ENCODE measurements at regions not wholly inside any gene's neighbourhood (a gene's known extent, or its start where the extent isn't known, plus 50 kb on each side); places are given as distances from the start of the nearest gene placed in this dataset.

- Histone ChIP-seq H3K9me3 (ENCODE audit: severe bottlenecking) (peaks cover 3% of the 10 kb centered on the region), H3K4me3 (ENCODE audit: low read depth, low read length) (no peak overlapping the region), H3K27ac (no peak overlapping the region), H3K27me3 (ENCODE audit: insufficient read depth, low read depth, severe bottlenecking) (no peaks in the 10 kb centered on the region), H3K36me3 (no peaks in the 10 kb centered on the region)
- TF ChIP-seq CTCF (IDR thresholded peaks at IDR 0.05; ENCODE audit: low read depth, low read length) = no peak
- DNase-seq = no peak
Measured at GRCh38 chr17:73840829-73841228, 196.6 kb upstream of the SDK2 start.

GRCh38 chr17:73841431-73842060, 197.3 kb upstream of the SDK2 start:
- Histone ChIP-seq H3K27me3 (ENCODE audit: insufficient read depth, low read depth, severe bottlenecking) (no peaks in the 10 kb centered on the region), H3K36me3 (no peaks in the 10 kb centered on the region), H3K4me3 (ENCODE audit: low read depth, low read length) (no peak overlapping the region), H3K9me3 (ENCODE audit: severe bottlenecking) (peaks cover 4% of the 10 kb centered on the region), H3K27ac (no peak overlapping the region)
- TF ChIP-seq CTCF (IDR thresholded peaks at IDR 0.05; ENCODE audit: low read depth, low read length) = peak; percentile 97
- peak; percentile 75 for DNase-seq

GRCh38 chr17:73847952-73848351, 203.7 kb upstream of the SDK2 start:
- TF ChIP-seq CTCF (IDR thresholded peaks at IDR 0.05; ENCODE audit: low read depth, low read length) = no peak
- no peak overlapping the region for H3K4me3 ChIP-seq (ENCODE audit: low read depth, low read length)
- no peak for DNase-seq
- H3K36me3 ChIP-seq = no peaks in the 10 kb centered on the region
- H3K27ac ChIP-seq = no peak overlapping the region; the same call in 1 of the 2 replicates
- peaks cover 11% of the 10 kb centered on the region for H3K9me3 ChIP-seq (ENCODE audit: severe bottlenecking)
- no peaks in the 10 kb centered on the region for H3K27me3 ChIP-seq (ENCODE audit: insufficient read depth, low read depth, severe bottlenecking)

- H3K4me3 ChIP-seq (ENCODE audit: low read depth, low read length) = no peak overlapping the region
- H3K27me3 ChIP-seq (ENCODE audit: insufficient read depth, low read depth, severe bottlenecking) = no peaks in the 10 kb centered on the region
- H3K27ac ChIP-seq = no peak overlapping the region
- no peak for TF ChIP-seq CTCF (IDR thresholded peaks at IDR 0.05; ENCODE audit: low read depth, low read length)
- no peak for DNase-seq
- H3K9me3 ChIP-seq (ENCODE audit: severe bottlenecking) = peaks cover 26% of the 10 kb centered on the region
- no peaks in the 10 kb centered on the region for H3K36me3 ChIP-seq
Measured at GRCh38 chr17:73850426-73850825, 206.2 kb upstream of the SDK2 start.

- no peak for DNase-seq
- H3K9me3 ChIP-seq (ENCODE audit: severe bottlenecking) = peaks cover 27% of the 10 kb centered on the region
- no peak overlapping the region for H3K27ac ChIP-seq
- H3K36me3 ChIP-seq = no peaks in the 10 kb centered on the region
- H3K4me3 ChIP-seq (ENCODE audit: low read depth, low read length) = no peak overlapping the region
- TF ChIP-seq CTCF (IDR thresholded peaks at IDR 0.05; ENCODE audit: low read depth, low read length) = no peak
- no peaks in the 10 kb centered on the region for H3K27me3 ChIP-seq (ENCODE audit: insufficient read depth, low read depth, severe bottlenecking)
Measured at GRCh38 chr17:73851091-73851490, 206.8 kb upstream of the SDK2 start.

GRCh38 chr17:73851921-73852320, 207.7 kb upstream of the SDK2 start:
- no peak overlapping the region for H3K4me3 ChIP-seq (ENCODE audit: low read depth, low read length)
- no peak for DNase-seq
- no peaks in the 10 kb centered on the region for H3K36me3 ChIP-seq
- H3K27me3 ChIP-seq (ENCODE audit: insufficient read depth, low read depth, severe bottlenecking) = no peaks in the 10 kb centered on the region
- no peak for TF ChIP-seq CTCF (IDR thresholded peaks at IDR 0.05; ENCODE audit: low read depth, low read length)
- no peak overlapping the region for H3K27ac ChIP-seq
- H3K9me3 ChIP-seq (ENCODE audit: severe bottlenecking) = peaks cover 27% of the 10 kb centered on the region
